Inferior parietal cortex (tissue), 1 donor: ENCODE measurements at regions not wholly inside any gene's neighbourhood (a gene's known extent, or its start where the extent isn't known, plus 50 kb on each side); places are given as distances from the start of the nearest gene placed in this dataset.

Source experiments
- DNase-seq: peaks from one replicate; pipeline ENCODE4 v3.0.0-alpha.2; 2016; ENCODE audit errors: extremely low spot score

GRCh38 chr5:20559845-20560244, 571.8 kb upstream of the CDH18 start:
- DNase-seq = no peak

GRCh38 chr5:20556115-20556763, 568.2 kb upstream of the CDH18 start:
- DNase-seq = no peak

- DNase-seq = no peak
Measured at GRCh38 chr5:20555034-20555433, 567.0 kb upstream of the CDH18 start.

- no peak for DNase-seq
Measured at GRCh38 chr5:20554001-20554400, 566.0 kb upstream of the CDH18 start.

GRCh38 chr5:20537911-20538703, 550.1 kb upstream of the CDH18 start:
- no peak for DNase-seq

GRCh38 chr5:20536813-20537212, 548.8 kb upstream of the CDH18 start:
- DNase-seq = no peak

GRCh38 chr5:20536341-20536740, 548.3 kb upstream of the CDH18 start:
- DNase-seq = no peak

GRCh38 chr5:20528471-20528870, 540.5 kb upstream of the CDH18 start:
- DNase-seq = no peak

- no peak for DNase-seq
Measured at GRCh38 chr5:20524991-20525529, 537.1 kb upstream of the CDH18 start.

- DNase-seq = no peak
Measured at GRCh38 chr5:20522905-20523482, 535.0 kb upstream of the CDH18 start.

- DNase-seq = no peak
Measured at GRCh38 chr5:20515606-20516005, 527.6 kb upstream of the CDH18 start.

- no peak for DNase-seq
Measured at GRCh38 chr5:20514145-20514544, 526.1 kb upstream of the CDH18 start.

GRCh38 chr5:20500546-20500945, 512.5 kb upstream of the CDH18 start:
- no peak for DNase-seq

GRCh38 chr5:20498926-20499325, 510.9 kb upstream of the CDH18 start:
- DNase-seq = no peak

- DNase-seq = no peak
Measured at GRCh38 chr5:20498102-20498501, 510.1 kb upstream of the CDH18 start.

- DNase-seq = no peak
Measured at GRCh38 chr5:20497356-20497755, 509.4 kb upstream of the CDH18 start.

- no peak for DNase-seq
Measured at GRCh38 chr5:20494706-20495105, 506.7 kb upstream of the CDH18 start.

GRCh38 chr5:20486826-20487225, 498.8 kb upstream of the CDH18 start:
- no peak for DNase-seq

GRCh38 chr5:20476016-20476415, 488.0 kb upstream of the CDH18 start:
- no peak for DNase-seq

GRCh38 chr5:20470997-20471396, 483.0 kb upstream of the CDH18 start:
- no peak for DNase-seq

- DNase-seq = no peak
Measured at GRCh38 chr5:20469792-20470191, 481.8 kb upstream of the CDH18 start.

GRCh38 chr5:20469390-20469789, 481.4 kb upstream of the CDH18 start:
- DNase-seq = no peak

GRCh38 chr5:20466512-20466911, 478.5 kb upstream of the CDH18 start:
- DNase-seq = no peak
